ENCODE measurements at regions not wholly inside any gene's neighbourhood (a gene's known extent, or its start where the extent isn't known, plus 50 kb on each side); places are given as distances from the start of the nearest gene placed in this dataset.

DNA sequence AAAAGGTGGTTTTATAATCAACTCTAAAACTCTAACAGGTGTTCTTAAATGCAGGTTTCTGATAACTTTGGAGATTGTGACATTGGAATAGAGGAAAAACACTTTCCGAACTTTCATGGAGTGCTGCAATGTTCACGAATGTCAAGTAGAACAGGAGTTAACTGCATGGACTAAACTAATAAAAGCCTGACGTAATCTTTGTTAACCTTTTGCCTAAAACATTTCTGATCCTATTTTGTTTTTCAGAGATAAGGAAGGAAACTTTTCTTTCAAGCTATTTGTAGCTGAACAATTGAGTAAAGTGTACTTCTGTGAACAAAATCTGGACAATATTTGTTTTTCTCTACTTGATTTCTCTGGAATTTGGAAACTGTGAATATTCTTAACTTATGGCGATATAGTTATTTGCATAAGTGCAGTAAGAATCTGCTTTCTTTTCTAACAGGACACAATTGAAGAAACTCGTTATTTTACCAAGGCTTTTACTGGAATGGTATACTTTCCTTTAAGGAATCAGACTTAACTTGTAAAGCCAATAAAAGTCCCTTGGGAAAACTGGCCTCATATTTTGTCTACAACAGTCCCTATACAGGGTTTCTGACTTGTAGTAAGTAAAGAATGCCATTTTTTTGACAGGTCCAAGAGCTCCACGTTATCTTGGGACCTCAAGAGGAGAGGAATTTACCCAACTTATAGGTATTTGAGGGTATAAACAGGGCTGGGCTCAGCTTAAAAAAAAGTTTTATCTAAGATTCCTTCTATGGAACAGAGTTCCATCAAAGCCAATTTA, 154.7 kb downstream of the NXNL2 start:
- no peak overlapping the region for H3K4me3 ChIP-seq (ENCODE audit: control insufficient read depth, low read depth, low read length)
- TF ChIP-seq, protein P1, sequence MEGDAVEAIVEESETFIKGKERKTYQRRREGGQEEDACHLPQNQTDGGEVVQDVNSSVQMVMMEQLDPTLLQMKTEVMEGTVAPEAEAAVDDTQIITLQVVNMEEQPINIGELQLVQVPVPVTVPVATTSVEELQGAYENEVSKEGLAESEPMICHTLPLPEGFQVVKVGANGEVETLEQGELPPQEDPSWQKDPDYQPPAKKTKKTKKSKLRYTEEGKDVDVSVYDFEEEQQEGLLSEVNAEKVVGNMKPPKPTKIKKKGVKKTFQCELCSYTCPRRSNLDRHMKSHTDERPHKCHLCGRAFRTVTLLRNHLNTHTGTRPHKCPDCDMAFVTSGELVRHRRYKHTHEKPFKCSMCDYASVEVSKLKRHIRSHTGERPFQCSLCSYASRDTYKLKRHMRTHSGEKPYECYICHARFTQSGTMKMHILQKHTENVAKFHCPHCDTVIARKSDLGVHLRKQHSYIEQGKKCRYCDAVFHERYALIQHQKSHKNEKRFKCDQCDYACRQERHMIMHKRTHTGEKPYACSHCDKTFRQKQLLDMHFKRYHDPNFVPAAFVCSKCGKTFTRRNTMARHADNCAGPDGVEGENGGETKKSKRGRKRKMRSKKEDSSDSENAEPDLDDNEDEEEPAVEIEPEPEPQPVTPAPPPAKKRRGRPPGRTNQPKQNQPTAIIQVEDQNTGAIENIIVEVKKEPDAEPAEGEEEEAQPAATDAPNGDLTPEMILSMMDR (conservative IDR thresholded peaks at IDR 0.05; ENCODE audit: control insufficient read depth, insufficient read depth, low read depth, low read length) = no peak
- no peak for DNase-seq (ENCODE audit: low read depth)

GRCh38 chr9:88690628-88691027, 155.7 kb downstream of the NXNL2 start:
- DNase-seq (ENCODE audit: low read depth) = no peak

GRCh38 chr9:88691091-88691490, 156.1 kb downstream of the NXNL2 start:
- H3K4me3 ChIP-seq (ENCODE audit: control insufficient read depth, low read depth, low read length) = no peak overlapping the region
- TF ChIP-seq, protein P1 (conservative IDR thresholded peaks at IDR 0.05; ENCODE audit: control insufficient read depth, insufficient read depth, low read depth, low read length) = no peak
- no peak for DNase-seq (ENCODE audit: low read depth)

More at GRCh38 chr9:88690628-88691027, 155.7 kb downstream of the NXNL2 start:
- TF ChIP-seq, protein P1 (conservative IDR thresholded peaks at IDR 0.05; ENCODE audit: control insufficient read depth, insufficient read depth, low read depth, low read length) = no peak
- no peak overlapping the region for H3K4me3 ChIP-seq (ENCODE audit: control insufficient read depth, low read depth, low read length)

- TF ChIP-seq, protein P1 (conservative IDR thresholded peaks at IDR 0.05; ENCODE audit: control insufficient read depth, insufficient read depth, low read depth, low read length) = no peak
- peak; percentile 66 for DNase-seq (ENCODE audit: low read depth)
Observed at GRCh38 chr9:88691811-88692210, 156.8 kb downstream of the NXNL2 start.

DNA sequence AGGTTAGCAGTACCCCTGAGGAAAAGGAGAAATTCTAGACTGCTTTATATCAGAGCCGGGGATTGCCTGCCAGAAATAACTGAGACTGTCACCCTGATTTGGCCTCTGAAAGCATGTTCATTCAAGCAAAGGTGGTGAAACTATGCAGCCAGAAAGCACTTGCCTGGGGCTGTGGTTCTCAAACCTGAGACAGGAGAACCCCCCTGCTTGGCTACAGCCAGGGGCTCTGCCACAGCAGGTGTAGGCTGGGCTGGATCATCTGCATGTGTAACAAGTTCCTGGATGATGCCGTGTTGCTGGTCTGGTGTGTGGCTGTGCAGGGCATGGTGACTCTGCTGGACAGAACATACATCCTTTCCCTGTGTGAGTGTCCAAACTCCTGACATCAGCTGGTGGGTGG, 157.8 kb downstream of the NXNL2 start:
- TF ChIP-seq, protein P1 (conservative IDR thresholded peaks at IDR 0.05; ENCODE audit: control insufficient read depth, insufficient read depth, low read depth, low read length) = no peak
- no peak for DNase-seq (ENCODE audit: low read depth)
- no peak overlapping the region for H3K4me3 ChIP-seq (ENCODE audit: control insufficient read depth, low read depth, low read length)

More at GRCh38 chr9:88691811-88692210, 156.8 kb downstream of the NXNL2 start:
- H3K4me3 ChIP-seq (ENCODE audit: control insufficient read depth, low read depth, low read length) = no peak overlapping the region

DNA sequence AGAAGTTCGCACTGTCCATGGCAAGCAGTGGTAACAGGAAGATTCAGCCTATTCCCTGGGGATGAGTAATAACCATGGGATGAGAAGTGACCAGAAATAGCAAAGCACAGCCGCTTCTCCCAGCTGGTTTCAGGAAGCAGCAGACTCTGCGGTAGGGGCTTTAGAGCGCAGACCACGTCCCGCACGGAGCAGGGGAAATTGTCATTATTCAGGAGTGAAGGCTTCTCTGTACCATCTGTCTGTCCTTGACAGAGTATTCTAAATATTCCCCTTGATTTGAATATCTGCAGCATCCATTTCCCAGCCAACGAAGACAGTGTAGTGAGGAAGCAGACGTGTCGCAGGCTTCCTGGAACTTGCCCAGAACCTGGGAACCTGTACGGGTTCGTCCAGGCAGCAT, 159.6 kb downstream of the NXNL2 start:
- DNase-seq (ENCODE audit: low read depth) = peak; percentile 49
- no peak overlapping the region for H3K4me3 ChIP-seq (ENCODE audit: control insufficient read depth, low read depth, low read length)
- TF ChIP-seq, protein P1 (conservative IDR thresholded peaks at IDR 0.05; ENCODE audit: control insufficient read depth, insufficient read depth, low read depth, low read length) = no peak

Measured in fibroblast of mammary gland (primary cell).